ENCODE measurements at regions not wholly inside any gene's neighbourhood (a gene's known extent, or its start where the extent isn't known, plus 50 kb on each side); places are given as distances from the start of the nearest gene placed in this dataset.

- POLR2A ChIA-PET = no interaction called here
- Histone ChIP-seq H2AFZ (ENCODE audit: insufficient read depth, low read depth, low read length, poor library complexity, severe bottlenecking) (no peak overlapping the region), H3K36me3 (replicated peaks in 1 of 2; ENCODE audit: control extremely low read depth in 1 of 2, control insufficient read depth in 1 of 2, extremely low read depth in 1 of 2, insufficient read depth in 2 of 2, low read length in 1 of 2) (no peaks in the 10 kb centered on the region), H3K27ac (ENCODE audit: low read length in 2 of 2) (no peak overlapping the region), H4K20me1 (ENCODE audit: control insufficient read depth, insufficient read depth, low read length, poor library complexity, severe bottlenecking) (no peaks in the 10 kb centered on the region), H3K79me2 (ENCODE audit: control insufficient read depth, insufficient read depth, low read length) (no peaks in the 10 kb centered on the region), H3K4me3 (ENCODE audit: control extremely low read depth in 1 of 5, extremely low read depth in 1 of 5, insufficient read depth in 1 of 5, low read depth in 2 of 5, low read length in 4 of 5) (no peak overlapping the region), H3K4me2 (replicated peaks; ENCODE audit: low read depth, low read length, poor library complexity, severe bottlenecking) (no peak overlapping the region), H3K27me3 (replicated peaks in 1 of 4; ENCODE audit: control extremely low read depth in 1 of 4, control insufficient read depth in 3 of 4, insufficient read depth in 4 of 4, low read length in 3 of 4) (no peaks in the 10 kb centered on the region), H3K4me1 (ENCODE audit: control insufficient read depth in 2 of 2, insufficient read depth in 2 of 2, low read length in 2 of 2) (no peaks in the 10 kb centered on the region), H3K9me3 (ENCODE audit: control extremely low read depth in 1 of 3, control insufficient read depth in 2 of 3, insufficient read depth in 1 of 3, low read length in 2 of 3) (no peaks in the 10 kb centered on the region), H3K9ac (ENCODE audit: low read length) (no peak overlapping the region)
- ATAC-seq (ENCODE audit: low read depth) (no peak), DNase-seq (no peak)
- no peaks in the 10 kb centered on the region for H3K27me3 Mint-ChIP-seq
- WGBS (ENCODE audit: insufficient coverage) = no CpG with 5 or more reads among the region's 1 CpG
- CTCF ChIA-PET = no interaction called here
- H3K9me3 Mint-ChIP-seq (ENCODE audit: insufficient read depth) = no peaks in the 10 kb centered on the region
- H3K4me1 Mint-ChIP-seq = no peaks in the 10 kb centered on the region
- intact Hi-C loops (cut with micrococcal nuclease) = no loop called here
- TF ChIP-seq CTCF (IDR thresholded peaks at IDR 0.05) (no peak), EZH2 (IDR thresholded peaks at IDR 0.05; ENCODE audit: borderline replicate concordance, insufficient read depth, low read depth, low read length, poor library complexity, severe bottlenecking) (no peak)
- no peak overlapping the region for H3K4me3 Mint-ChIP-seq
- H3K27ac Mint-ChIP-seq = no peak overlapping the region
These were observed 234.6 kb upstream of the CXCL12 start for GRCh38 chr10:44619521-44619920.

- intact Hi-C loops (cut with micrococcal nuclease) = no loop called here
- 100% methylated on average over 2 of the region's 3 CpGs for WGBS (ENCODE audit: insufficient coverage)
- no peak overlapping the region for H3K4me3 ChIP-seq (ENCODE audit: control extremely low read depth in 1 of 5, extremely low read depth in 1 of 5, insufficient read depth in 1 of 5, low read depth in 2 of 5, low read length in 4 of 5)
- DNase-seq (no peak), ATAC-seq (ENCODE audit: low read depth) (no peak)
- H3K9me3 ChIP-seq (ENCODE audit: control extremely low read depth in 1 of 3, control insufficient read depth in 2 of 3, insufficient read depth in 1 of 3, low read length in 2 of 3) = no peaks in the 10 kb centered on the region
- TF ChIP-seq EZH2 (IDR thresholded peaks at IDR 0.05; ENCODE audit: borderline replicate concordance, insufficient read depth, low read depth, low read length, poor library complexity, severe bottlenecking) (no peak), CTCF (IDR thresholded peaks at IDR 0.05) (no peak)
- Mint-ChIP-seq H3K27ac (no peak overlapping the region), H3K9me3 (ENCODE audit: insufficient read depth) (no peaks in the 10 kb centered on the region), H3K4me3 (no peak overlapping the region), H3K27me3 (no peaks in the 10 kb centered on the region), H3K4me1 (no peaks in the 10 kb centered on the region)
- no peaks in the 10 kb centered on the region for H3K27me3 ChIP-seq (replicated peaks in 1 of 4; ENCODE audit: control extremely low read depth in 1 of 4, control insufficient read depth in 3 of 4, insufficient read depth in 4 of 4, low read length in 3 of 4)
- CTCF ChIA-PET = no interaction called here
- no peak overlapping the region for H3K9ac ChIP-seq (ENCODE audit: low read length)
- no peaks in the 10 kb centered on the region for H3K79me2 ChIP-seq (ENCODE audit: control insufficient read depth, insufficient read depth, low read length)
- H3K27ac ChIP-seq (ENCODE audit: low read length in 2 of 2) = no peak overlapping the region
- H2AFZ ChIP-seq (ENCODE audit: insufficient read depth, low read depth, low read length, poor library complexity, severe bottlenecking) = no peak overlapping the region
- POLR2A ChIA-PET = no interaction called here
- no peak overlapping the region for H3K4me2 ChIP-seq (replicated peaks; ENCODE audit: low read depth, low read length, poor library complexity, severe bottlenecking)
- no peaks in the 10 kb centered on the region for H3K36me3 ChIP-seq (replicated peaks in 1 of 2; ENCODE audit: control extremely low read depth in 1 of 2, control insufficient read depth in 1 of 2, extremely low read depth in 1 of 2, insufficient read depth in 2 of 2, low read length in 1 of 2)
- no peaks in the 10 kb centered on the region for H3K4me1 ChIP-seq (ENCODE audit: control insufficient read depth in 2 of 2, insufficient read depth in 2 of 2, low read length in 2 of 2)
- no peaks in the 10 kb centered on the region for H4K20me1 ChIP-seq (ENCODE audit: control insufficient read depth, insufficient read depth, low read length, poor library complexity, severe bottlenecking)
These were observed 235.1 kb upstream of the CXCL12 start for GRCh38 chr10:44619975-44620374.

Data from B cell (primary cell).